Trophoblast cell (in vitro differentiated cells and primary cell): ENCODE measurements at regions not wholly inside any gene's neighbourhood (a gene's known extent, or its start where the extent isn't known, plus 50 kb on each side); places are given as distances from the start of the nearest gene placed in this dataset.

Source experiments
- DNase-seq, 2 donors: peaks; one replicate each; pipeline ENCODE4 v3.0.0-alpha.2; 2016
- H2AFZ ChIP-seq: 2 replicates; pipeline ENCODE4 v1.6.1; 2013; ENCODE audit warnings: low read length, moderate library complexity, mild to moderate bottlenecking; ENCODE audit not compliant: insufficient read depth, poor library complexity
- H2AK5ac ChIP-seq: 2 replicates; pipeline ENCODE4 v1.6.1; 2013; ENCODE audit warnings: mild to moderate bottlenecking, low read length
- H2BK120ac ChIP-seq: 2 replicates; pipeline ENCODE4 v1.6.1; 2013; ENCODE audit warnings: low read length, mild to moderate bottlenecking, moderate library complexity; ENCODE audit not compliant: insufficient read depth, poor library complexity
- H2BK12ac ChIP-seq: 2 replicates; pipeline ENCODE4 v1.6.1; 2013; ENCODE audit warnings: mild to moderate bottlenecking, low read length, moderate library complexity
- H2BK5ac ChIP-seq: 2 replicates; pipeline ENCODE4 v1.6.1; 2013; ENCODE audit warnings: low read length, low read depth, moderate library complexity, mild to moderate bottlenecking; ENCODE audit not compliant: poor library complexity
- H3K14ac ChIP-seq: 2 replicates; pipeline ENCODE4 v1.6.1; 2013; ENCODE audit warnings: mild to moderate bottlenecking, low read length
- H3K18ac ChIP-seq: 2 replicates; pipeline ENCODE4 v1.6.1; 2013; ENCODE audit warnings: mild to moderate bottlenecking, low read length
- H3K23ac ChIP-seq: 2 replicates; pipeline ENCODE4 v1.6.1; 2013; ENCODE audit warnings: low read length
- H3K27ac ChIP-seq: 2 replicates; pipeline ENCODE4 v1.5.1; 2013; ENCODE audit warnings: low read depth, mild to moderate bottlenecking, inconsistent platforms, low read length, moderate library complexity
- H3K27me3 ChIP-seq: 2 replicates; pipeline ENCODE4 v1.6.1; 2013; ENCODE audit warnings: inconsistent platforms, mild to moderate bottlenecking, low read length, moderate library complexity; ENCODE audit not compliant: insufficient read depth
- H3K36me3 ChIP-seq, 2 experiments: 1 replicate in 1 of 2; 2 replicates in 1 of 2; pipeline ENCODE4 v1.6.1; 2013; ENCODE audit warnings: low read length in 2 of 2, mild to moderate bottlenecking in 2 of 2, moderate library complexity in 1 of 2; ENCODE audit not compliant: insufficient read depth in 2 of 2, control insufficient read depth in 1 of 2
- H3K4ac ChIP-seq: 2 replicates; pipeline ENCODE4 v1.6.1; 2013; ENCODE audit warnings: low read depth, mild to moderate bottlenecking, low read length, moderate library complexity
- H3K4me1 ChIP-seq, 2 experiments: 1 replicate in 1 of 2; 2 replicates in 1 of 2; pipeline ENCODE4 v1.6.1; 2013; ENCODE audit warnings: low read length in 2 of 2, mild to moderate bottlenecking in 2 of 2, moderate library complexity in 1 of 2; ENCODE audit not compliant: insufficient read depth in 2 of 2, control insufficient read depth in 1 of 2
- H3K4me2 ChIP-seq: 2 replicates; pipeline ENCODE4 v1.6.1; 2013; ENCODE audit warnings: inconsistent platforms, mild to moderate bottlenecking, low read length, moderate library complexity
- H3K4me3 ChIP-seq: 2 replicates; pipeline ENCODE4 v1.5.1; 2013; ENCODE audit warnings: mild to moderate bottlenecking, low read depth, low read length, inconsistent platforms
- H3K79me1 ChIP-seq: one replicate; pipeline ENCODE4 v1.6.1; 2013; ENCODE audit warnings: low read length
- H3K79me2 ChIP-seq: 2 replicates; pipeline ENCODE4 v1.6.1; 2013; ENCODE audit warnings: low read length, mild to moderate bottlenecking; ENCODE audit not compliant: control insufficient read depth, insufficient read depth, poor library complexity
- H3K9ac ChIP-seq: 2 replicates; pipeline ENCODE4 v1.6.1; 2013; ENCODE audit warnings: mild to moderate bottlenecking, low read length
- H3K9me3 ChIP-seq: 2 replicates; pipeline ENCODE4 v1.6.1; 2013; ENCODE audit warnings: low read depth, mild to moderate bottlenecking, control low read depth, inconsistent platforms, low read length; ENCODE audit not compliant: insufficient read depth
- H4K12ac ChIP-seq: 2 replicates; pipeline ENCODE4 v1.6.1; 2013; ENCODE audit warnings: low read depth, mild to moderate bottlenecking, low read length, moderate library complexity
- H4K8ac ChIP-seq: 2 replicates; pipeline ENCODE4 v1.6.1; 2013; ENCODE audit warnings: low read depth, mild to moderate bottlenecking, low read length, moderate library complexity
- H4K91ac ChIP-seq: one replicate; pipeline ENCODE4 v1.6.1; 2013; ENCODE audit warnings: low read depth, mild to moderate bottlenecking, low read length, moderate library complexity
- WGBS: extraction: QIAGEN DNeasy Blood & Tissue Kit; methylation state at CpG from one replicate; pipeline ENCODE4 v1.1.7; 2013; ENCODE audit warnings: missing lambda C conversion rate; ENCODE audit not compliant: insufficient read length, insufficient coverage; ENCODE audit errors: extremely low coverage; 5-methylcytosine and 5-hydroxymethylcytosine counted together

- H3K9ac ChIP-seq = no peak overlapping the region
- H4K12ac ChIP-seq = no peak overlapping the region
- no peak overlapping the region for H4K8ac ChIP-seq
- H3K4me3 ChIP-seq = no peak overlapping the region
- H2BK12ac ChIP-seq = no peak overlapping the region
- no peak overlapping the region for H3K4me2 ChIP-seq
- H3K23ac ChIP-seq = no peak overlapping the region
- no peaks in the 10 kb centered on the region for H3K27me3 ChIP-seq
- no peak for DNase-seq
- no peak overlapping the region for H3K14ac ChIP-seq
- H3K4ac ChIP-seq = no peak overlapping the region
- no CpG with 5 or more reads among the region's 8 CpGs for WGBS
- no peak overlapping the region for H4K91ac ChIP-seq
- no peaks in the 10 kb centered on the region for H3K79me1 ChIP-seq
- H2BK120ac ChIP-seq = no peak overlapping the region
- H2BK5ac ChIP-seq = no peak overlapping the region
- no peaks in the 10 kb centered on the region for H3K9me3 ChIP-seq
- no peak overlapping the region for H3K27ac ChIP-seq
- no peaks in the 10 kb centered on the region for H3K79me2 ChIP-seq
- H2AK5ac ChIP-seq = no peak overlapping the region
- H2AFZ ChIP-seq = no peak overlapping the region
- no peaks in the 10 kb centered on the region for H3K36me3 ChIP-seq
- H3K18ac ChIP-seq = no peak overlapping the region
- H3K4me1 ChIP-seq = no peaks in the 10 kb centered on the region
These were observed 69.6 kb downstream of the GSC start for GRCh38 chr14:94700336-94700735.

GRCh38 chr14:94699831-94700230 lies 70.1 kb downstream of the GSC start:
- Histone ChIP-seq H4K91ac (no peak overlapping the region), H2AK5ac (no peak overlapping the region)

GRCh38 chr14:94697773-94698556 lies 71.9 kb downstream of the GSC start:
- Histone ChIP-seq H3K14ac (no peak overlapping the region), H3K9me3 (no peaks in the 10 kb centered on the region), H4K8ac (no peak overlapping the region), H2BK12ac (no peak overlapping the region), H3K23ac (no peak overlapping the region), H3K4ac (no peak overlapping the region), H3K4me1 (no peaks in the 10 kb centered on the region), H3K27me3 (no peaks in the 10 kb centered on the region), H3K79me2 (no peaks in the 10 kb centered on the region), H3K9ac (peak overlapping the region; percentile 51), H2AK5ac (no peak overlapping the region), H2AFZ (no peak overlapping the region), H3K79me1 (no peaks in the 10 kb centered on the region), H3K4me2 (no peak overlapping the region), H3K18ac (no peak overlapping the region), H3K4me3 (no peak overlapping the region), H2BK120ac (no peak overlapping the region), H4K12ac (no peak overlapping the region), H3K36me3 (no peaks in the 10 kb centered on the region), H2BK5ac (no peak overlapping the region), H4K91ac (no peak overlapping the region), H3K27ac (no peak overlapping the region)
- DNase-seq = no peak
- WGBS = no CpG with 5 or more reads among the region's 12 CpGs

More at GRCh38 chr14:94699831-94700230, 70.1 kb downstream of the GSC start:
- H3K4ac ChIP-seq = no peak overlapping the region
- H2AFZ ChIP-seq = no peak overlapping the region
- no peak for DNase-seq
- H4K12ac ChIP-seq = no peak overlapping the region
- H3K4me1 ChIP-seq = no peaks in the 10 kb centered on the region
- no peaks in the 10 kb centered on the region for H3K36me3 ChIP-seq
- no peak overlapping the region for H3K4me3 ChIP-seq
- H3K9me3 ChIP-seq = no peaks in the 10 kb centered on the region
- H2BK12ac ChIP-seq = no peak overlapping the region
- no peaks in the 10 kb centered on the region for H3K79me2 ChIP-seq
- H3K9ac ChIP-seq = no peak overlapping the region
- H3K27me3 ChIP-seq = no peaks in the 10 kb centered on the region
- H3K23ac ChIP-seq = no peak overlapping the region
- no peak overlapping the region for H3K14ac ChIP-seq
- H4K8ac ChIP-seq = no peak overlapping the region
- no CpG with 5 or more reads among the region's 9 CpGs for WGBS
- H3K18ac ChIP-seq = no peak overlapping the region
- no peak overlapping the region for H3K27ac ChIP-seq
- no peak overlapping the region for H2BK5ac ChIP-seq
- H3K4me2 ChIP-seq = no peak overlapping the region
- no peaks in the 10 kb centered on the region for H3K79me1 ChIP-seq
- no peak overlapping the region for H2BK120ac ChIP-seq

- Histone ChIP-seq H2AFZ (no peak overlapping the region), H3K79me2 (no peaks in the 10 kb centered on the region), H3K36me3 (no peaks in the 10 kb centered on the region), H2BK120ac (no peak overlapping the region), H2AK5ac (no peak overlapping the region), H3K4me2 (no peak overlapping the region), H3K4me3 (no peak overlapping the region), H3K18ac (no peak overlapping the region), H3K14ac (no peak overlapping the region), H3K4me1 (no peaks in the 10 kb centered on the region), H4K91ac (no peak overlapping the region), H2BK5ac (no peak overlapping the region), H3K27ac (no peak overlapping the region), H3K27me3 (no peaks in the 10 kb centered on the region), H3K79me1 (no peaks in the 10 kb centered on the region), H4K12ac (no peak overlapping the region), H3K4ac (no peak overlapping the region), H3K23ac (no peak overlapping the region), H4K8ac (no peak overlapping the region), H3K9me3 (no peaks in the 10 kb centered on the region), H2BK12ac (no peak overlapping the region), H3K9ac (no peak overlapping the region)
- no peak for DNase-seq
- WGBS = no CpG with 5 or more reads among the region's 7 CpGs
These were observed 73.4 kb downstream of the GSC start for GRCh38 chr14:94696518-94696917.
